Kidney (tissue), 13 donors: ENCODE measurements at regions not wholly inside any gene's neighbourhood (a gene's known extent, or its start where the extent isn't known, plus 50 kb on each side); places are given as distances from the start of the nearest gene placed in this dataset.
A peak's percentile ranks its signal among the peaks of the same experiment; 100 is the strongest.

Experiments used
- DNase-seq, 5 donors: peaks; one replicate each; pipeline ENCODE4 v3.0.0-alpha.2; 2013 to 2020
- FAIRE-seq: peaks from 2 replicates; lab custom pipeline; 2012; peaks lifted over from hg19 to GRCh38; lab: Jason Lieb, UNC
- H3K27ac ChIP-seq, 2 donors: one replicate each; pipeline ENCODE4 v1.7.0; 2013; ENCODE audit warnings: low read depth in 2 of 2, low read length in 2 of 2, inconsistent platforms in 1 of 2
- H3K27me3 ChIP-seq: one replicate; pipeline ENCODE4 v1.7.1; 2013; ENCODE audit warnings: low read length, inconsistent platforms; ENCODE audit not compliant: control insufficient read depth, insufficient read depth
- H3K36me3 ChIP-seq, 3 donors: one replicate each; pipeline versions ENCODE4 v1.7.0 to v1.7.1; 2013; ENCODE audit warnings: low read length in 3 of 3, control low read depth in 1 of 3, inconsistent platforms in 1 of 3; ENCODE audit not compliant: insufficient read depth in 3 of 3, control insufficient read depth in 2 of 3
- H3K4me1 ChIP-seq, 3 donors: one replicate each; pipeline versions ENCODE4 v1.7.0 to v1.7.1; 2013; ENCODE audit warnings: low read length in 3 of 3, inconsistent platforms in 1 of 3, low read depth in 1 of 3; ENCODE audit not compliant: control insufficient read depth in 2 of 3, insufficient read depth in 2 of 3
- H3K4me3 ChIP-seq, 3 donors: one replicate each; pipeline versions ENCODE4 v1.7.0 to v1.8.1; 2013; ENCODE audit warnings: low read length in 3 of 3, control low read depth in 1 of 3, inconsistent platforms in 1 of 3
- H3K9ac ChIP-seq, 3 donors: one replicate each; pipeline versions ENCODE4 v1.7.0 to v1.7.1; 2013; ENCODE audit warnings: low read length in 3 of 3, control low read depth in 1 of 3, inconsistent platforms in 1 of 3
- H3K9me3 ChIP-seq, 3 donors: one replicate each; pipeline versions ENCODE4 v1.7.0 to v1.7.1; 2013; ENCODE audit warnings: low read length in 3 of 3, control low read depth in 1 of 3, inconsistent platforms in 1 of 3; ENCODE audit not compliant: control insufficient read depth in 2 of 3, insufficient read depth in 1 of 3
- CTCF ChIP-seq: IDR thresholded peaks from 3 replicates; pipeline ENCODE4 v1.5.1; 2012; ENCODE audit warnings: mild to moderate bottlenecking, moderate library complexity, borderline replicate concordance; ENCODE audit not compliant: insufficient read depth; ENCODE audit errors: extremely low read depth
- intact Hi-C: fragments of 100-400 bp; cut with DNase I; formaldehyde crosslinking; loops from one replicate; pipeline ENCODE4 v1.11.1; 2022
- donor health status: control.
- donor health status: control.
- donor health status: control.
- donor health status: control.
- donor health status: control.
- donor health status: DM: yes; HTN: yes; CAD: no.
- donor health status: Normal renal cell carcinoma (clear cell type).

GRCh38 chr2:22690096-22690495 is 694.9 kb upstream of the KLHL29 start:
- Histone ChIP-seq H3K27me3 (no peaks in the 10 kb centered on the region), H3K27ac (no peak overlapping the region), H3K9me3 (no peaks in the 10 kb centered on the region), H3K4me3 (no peak overlapping the region), H3K36me3 (no peaks in the 10 kb centered on the region), H3K9ac (no peak overlapping the region), H3K4me1 (no peaks in the 10 kb centered on the region)
- intact Hi-C loops, result no loop called here
- FAIRE-seq, result no peak
- TF ChIP-seq CTCF, result no peak
- DNase-seq, result no peak

GRCh38 chr2:22691666-22692065 is 693.3 kb upstream of the KLHL29 start:
- DNase-seq, result no peak
- H3K9ac ChIP-seq, result no peak overlapping the region
- H3K9me3 ChIP-seq, result no peaks in the 10 kb centered on the region
- intact Hi-C loops, result no loop called here
- no peaks in the 10 kb centered on the region for H3K4me1 ChIP-seq
- no peak overlapping the region for H3K27ac ChIP-seq
- no peaks in the 10 kb centered on the region for H3K36me3 ChIP-seq
- TF ChIP-seq CTCF, result no peak
- no peak overlapping the region for H3K4me3 ChIP-seq
- no peaks in the 10 kb centered on the region for H3K27me3 ChIP-seq
- no peak for FAIRE-seq

GRCh38 chr2:22692746-22693145 is 692.2 kb upstream of the KLHL29 start:
- intact Hi-C loops, result no loop called here
- H3K4me3 ChIP-seq, result no peak overlapping the region
- TF ChIP-seq CTCF, result no peak
- H3K9ac ChIP-seq, result no peak overlapping the region
- FAIRE-seq, result no peak
- H3K4me1 ChIP-seq, result no peaks in the 10 kb centered on the region
- H3K27ac ChIP-seq, result no peak overlapping the region
- peak in 1 of 5 donors; percentile 4 for DNase-seq
- no peaks in the 10 kb centered on the region for H3K9me3 ChIP-seq
- H3K27me3 ChIP-seq, result no peaks in the 10 kb centered on the region
- no peaks in the 10 kb centered on the region for H3K36me3 ChIP-seq

- Histone ChIP-seq H3K36me3 (no peaks in the 10 kb centered on the region), H3K9me3 (no peaks in the 10 kb centered on the region), H3K27me3 (no peaks in the 10 kb centered on the region), H3K27ac (no peak overlapping the region), H3K4me1 (no peaks in the 10 kb centered on the region), H3K9ac (no peak overlapping the region), H3K4me3 (no peak overlapping the region)
- FAIRE-seq, result no peak
- intact Hi-C loops, result no loop called here
- peak in 2 of 5 donors; percentile 45 to 46 for DNase-seq
- TF ChIP-seq CTCF, result no peak
Observed at GRCh38 chr2:22694300-22694699, 690.7 kb upstream of the KLHL29 start.
